ENCODE measurements at regions not wholly inside any gene's neighbourhood (a gene's known extent, or its start where the extent isn't known, plus 50 kb on each side); places are given as distances from the start of the nearest gene placed in this dataset.
"Not testable (repeated sequence)": the region's sequence is repeated elsewhere in the genome, so short reads cannot be mapped to it uniquely, and the experiment has no call there.

GRCh38 chr13:64121023-64121709, 2705.5 kb upstream of the PCDH20 start:
- TF ChIP-seq EZH2 (IDR thresholded peaks at IDR 0.05); POLR2AphosphoS5 (IDR thresholded peaks at IDR 0.05; ENCODE audit: borderline replicate concordance, low read depth, low read length); FOXP2 (optimal IDR thresholded peaks at IDR 0.05; ENCODE audit: control extremely low read depth, extremely low read length, insufficient read depth): not testable (repeated sequence)
